ENCODE measurements at regions not wholly inside any gene's neighbourhood (a gene's known extent, or its start where the extent isn't known, plus 50 kb on each side); places are given as distances from the start of the nearest gene placed in this dataset.

GRCh38 chr15:94804613-94805012 is 573.3 kb downstream of the MCTP2 start:
- CTCF ChIA-PET = no interaction called here
- H3K4me1 Mint-ChIP-seq (ENCODE audit: low read depth) = no peaks in the 10 kb centered on the region

GRCh38 chr15:94815110-94815731 is 583.9 kb downstream of the MCTP2 start:
- Mint-ChIP-seq H3K4me3 (no peak overlapping the region), H3K36me3 (ENCODE audit: low read depth) (no peaks in the 10 kb centered on the region), H3K27me3 (no peaks in the 10 kb centered on the region), H3K4me1 (ENCODE audit: low read depth) (no peaks in the 10 kb centered on the region), H3K27ac (no peak overlapping the region), H3K9me3 (peaks cover 2% of the 10 kb centered on the region)
- no peak for TF ChIP-seq CTCF (IDR thresholded peaks at IDR 0.05)
- ATAC-seq = no peak
- no peak for DNase-seq
- CTCF ChIA-PET = no interaction called here
- intact Hi-C loops (cut with micrococcal nuclease) = no loop called here
- POLR2A ChIA-PET = no interaction called here

More at GRCh38 chr15:94804613-94805012, 573.3 kb downstream of the MCTP2 start:
- H3K9me3 Mint-ChIP-seq = no peaks in the 10 kb centered on the region
- H3K4me3 Mint-ChIP-seq = no peak overlapping the region
- ATAC-seq = no peak
- intact Hi-C loops (cut with micrococcal nuclease) = no loop called here
- no peak for DNase-seq
- no peak for TF ChIP-seq CTCF (IDR thresholded peaks at IDR 0.05)
- H3K36me3 Mint-ChIP-seq (ENCODE audit: low read depth) = no peaks in the 10 kb centered on the region
- peaks cover 3% of the 10 kb centered on the region for H3K27me3 Mint-ChIP-seq
- no peak overlapping the region for H3K27ac Mint-ChIP-seq
- POLR2A ChIA-PET = no interaction called here

GRCh38 chr15:94815914-94816313 is 584.6 kb downstream of the MCTP2 start:
- DNase-seq = no peak
- H3K27ac Mint-ChIP-seq = no peak overlapping the region
- H3K4me1 Mint-ChIP-seq (ENCODE audit: low read depth) = no peaks in the 10 kb centered on the region
- ATAC-seq = no peak
- POLR2A ChIA-PET = no interaction called here
- no peaks in the 10 kb centered on the region for H3K27me3 Mint-ChIP-seq
- peaks cover 2% of the 10 kb centered on the region for H3K9me3 Mint-ChIP-seq
- intact Hi-C loops (cut with micrococcal nuclease) = no loop called here
- CTCF ChIA-PET = no interaction called here
- no peak overlapping the region for H3K4me3 Mint-ChIP-seq
- no peaks in the 10 kb centered on the region for H3K36me3 Mint-ChIP-seq (ENCODE audit: low read depth)
- no peak for TF ChIP-seq CTCF (IDR thresholded peaks at IDR 0.05)

GRCh38 chr15:94829887-94830884 is 598.8 kb downstream of the MCTP2 start:
- Mint-ChIP-seq H3K9me3 (no peaks in the 10 kb centered on the region), H3K36me3 (ENCODE audit: low read depth) (no peaks in the 10 kb centered on the region), H3K27me3 (peaks cover 1% of the 10 kb centered on the region), H3K27ac (no peak overlapping the region), H3K4me3 (no peak overlapping the region), H3K4me1 (ENCODE audit: low read depth) (no peaks in the 10 kb centered on the region)
- intact Hi-C loops (cut with micrococcal nuclease) = no loop called here
- CTCF ChIA-PET = no interaction called here
- no peak for ATAC-seq
- DNase-seq = no peak
- POLR2A ChIA-PET = no interaction called here
- no peak for TF ChIP-seq CTCF (IDR thresholded peaks at IDR 0.05)

- H3K27me3 Mint-ChIP-seq = no peaks in the 10 kb centered on the region
- H3K27ac Mint-ChIP-seq = no peak overlapping the region
- CTCF ChIA-PET = no interaction called here
- ATAC-seq (no peak), DNase-seq (no peak)
- no peaks in the 10 kb centered on the region for H3K36me3 Mint-ChIP-seq (ENCODE audit: low read depth)
- POLR2A ChIA-PET = no interaction called here
- no peak for TF ChIP-seq CTCF (IDR thresholded peaks at IDR 0.05)
- intact Hi-C loops (cut with micrococcal nuclease) = no loop called here
- H3K4me1 Mint-ChIP-seq (ENCODE audit: low read depth) = no peaks in the 10 kb centered on the region
- H3K9me3 Mint-ChIP-seq = no peaks in the 10 kb centered on the region
- no peak overlapping the region for H3K4me3 Mint-ChIP-seq
Measured at GRCh38 chr15:94834000-94834399, 602.6 kb downstream of the MCTP2 start.

Data from activated CD8-positive, alpha-beta T cell treated with anti-CD3 and anti-CD28 coated beads for 36 hours (primary cell).